Fibroblast of gingiva (primary cell): ENCODE measurements at regions not wholly inside any gene's neighbourhood (a gene's known extent, or its start where the extent isn't known, plus 50 kb on each side); places are given as distances from the start of the nearest gene placed in this dataset.

Experiments
- DNase-seq: peaks from one replicate; pipeline ENCODE4 v3.0.0-alpha.2; 2011; ENCODE audit warnings: low read depth

- DNase-seq, result no peak
These were observed 49.8 kb upstream of the AGPS start for GRCh38 chr2:177342736-177343135.
